ENCODE measurements at regions not wholly inside any gene's neighbourhood (a gene's known extent, or its start where the extent isn't known, plus 50 kb on each side); places are given as distances from the start of the nearest gene placed in this dataset.

DNA sequence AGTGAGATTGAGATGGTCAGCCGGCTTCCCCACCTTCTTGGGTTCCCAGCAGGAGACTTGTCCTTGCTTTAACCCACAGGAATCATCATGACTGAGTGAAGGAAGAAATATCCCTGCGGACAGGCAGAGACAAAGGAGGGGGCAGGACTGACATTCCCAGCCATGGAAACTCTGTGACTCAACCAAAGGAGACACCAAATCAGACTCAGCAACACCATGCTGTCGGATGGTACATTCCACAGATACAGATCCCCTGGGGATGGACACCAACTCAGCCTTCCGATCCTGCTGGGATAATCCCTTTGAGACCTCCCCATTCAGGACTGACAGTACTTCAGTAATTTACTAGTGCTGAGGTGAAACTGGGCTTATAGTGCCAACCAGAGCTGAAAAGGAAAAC is 518.3 kb downstream of the XIRP2 start:
- H3K4me1 ChIP-seq (ENCODE audit: control insufficient read depth, insufficient read depth, low read length) = no peaks in the 10 kb centered on the region
- H3K4me3 Mint-ChIP-seq = no peak overlapping the region
- no peak overlapping the region for H3K27ac ChIP-seq (ENCODE audit: low read length)
- ATAC-seq = no peak
- H3K4me1 Mint-ChIP-seq = no peaks in the 10 kb centered on the region
- DNase-seq = no peak
- no peak overlapping the region for H3K4me3 ChIP-seq (ENCODE audit: low read length)
- H3K36me3 ChIP-seq (ENCODE audit: control insufficient read depth, insufficient read depth, low read length) = no peaks in the 10 kb centered on the region
- TF ChIP-seq CTCF (IDR thresholded peaks at IDR 0.05) = no peak
- no peaks in the 10 kb centered on the region for H3K27me3 Mint-ChIP-seq (ENCODE audit: low read depth in 2 of 2)
- peaks cover 5 to 16% of the 10 kb centered on the region in 2 donors for H3K9me3 Mint-ChIP-seq
- H3K27ac Mint-ChIP-seq = no peak overlapping the region
- H3K27me3 ChIP-seq (ENCODE audit: control insufficient read depth, insufficient read depth, low read length) = no peaks in the 10 kb centered on the region
- WGBS (ENCODE audit: insufficient coverage) = 72% methylated on average over 3 of the region's 4 CpGs
- no peaks in the 10 kb centered on the region for H3K36me3 Mint-ChIP-seq
- intact Hi-C loops (cut with micrococcal nuclease) = no loop called here
- H3K9me3 ChIP-seq (ENCODE audit: control insufficient read depth, insufficient read depth, low read length) = no peaks in the 10 kb centered on the region

- Mint-ChIP-seq H3K27ac (no peak overlapping the region), H3K4me1 (no peaks in the 10 kb centered on the region), H3K36me3 (no peaks in the 10 kb centered on the region), H3K9me3 (peaks cover 7 to 20% of the 10 kb centered on the region in 2 donors), H3K4me3 (no peak overlapping the region), H3K27me3 (ENCODE audit: low read depth in 2 of 2) (no peaks in the 10 kb centered on the region)
- Histone ChIP-seq H3K9me3 (ENCODE audit: control insufficient read depth, insufficient read depth, low read length) (no peaks in the 10 kb centered on the region), H3K4me3 (ENCODE audit: low read length) (no peak overlapping the region), H3K27ac (ENCODE audit: low read length) (no peak overlapping the region), H3K36me3 (ENCODE audit: control insufficient read depth, insufficient read depth, low read length) (no peaks in the 10 kb centered on the region), H3K4me1 (ENCODE audit: control insufficient read depth, insufficient read depth, low read length) (no peaks in the 10 kb centered on the region), H3K27me3 (ENCODE audit: control insufficient read depth, insufficient read depth, low read length) (no peaks in the 10 kb centered on the region)
- WGBS (ENCODE audit: insufficient coverage) = 98% methylated on average over 6 of the region's 6 CpGs
- ATAC-seq (no peak), DNase-seq (no peak)
- intact Hi-C loops (cut with micrococcal nuclease) = no loop called here
- no peak for TF ChIP-seq CTCF (IDR thresholded peaks at IDR 0.05)
Observed at GRCh38 chr2:167404627-167405284, 516.5 kb downstream of the XIRP2 start.

GRCh38 chr2:167401309-167401708 is 513.0 kb downstream of the XIRP2 start:
- Mint-ChIP-seq H3K27ac (no peak overlapping the region), H3K27me3 (ENCODE audit: low read depth in 2 of 2) (no peaks in the 10 kb centered on the region), H3K4me1 (no peaks in the 10 kb centered on the region), H3K9me3 (peaks cover 4 to 20% of the 10 kb centered on the region in 2 donors), H3K4me3 (no peak overlapping the region), H3K36me3 (no peaks in the 10 kb centered on the region)
- H3K27me3 ChIP-seq (ENCODE audit: control insufficient read depth, insufficient read depth, low read length) = no peaks in the 10 kb centered on the region
- DNase-seq (no peak), ATAC-seq (no peak)
- H3K4me3 ChIP-seq (ENCODE audit: low read length) = no peak overlapping the region
- intact Hi-C loops (cut with micrococcal nuclease) = no loop called here
- TF ChIP-seq CTCF (IDR thresholded peaks at IDR 0.05) = no peak
- H3K36me3 ChIP-seq (ENCODE audit: control insufficient read depth, insufficient read depth, low read length) = no peaks in the 10 kb centered on the region
- H3K4me1 ChIP-seq (ENCODE audit: control insufficient read depth, insufficient read depth, low read length) = no peaks in the 10 kb centered on the region
- no peaks in the 10 kb centered on the region for H3K9me3 ChIP-seq (ENCODE audit: control insufficient read depth, insufficient read depth, low read length)
- no peak overlapping the region for H3K27ac ChIP-seq (ENCODE audit: low read length)

DNA sequence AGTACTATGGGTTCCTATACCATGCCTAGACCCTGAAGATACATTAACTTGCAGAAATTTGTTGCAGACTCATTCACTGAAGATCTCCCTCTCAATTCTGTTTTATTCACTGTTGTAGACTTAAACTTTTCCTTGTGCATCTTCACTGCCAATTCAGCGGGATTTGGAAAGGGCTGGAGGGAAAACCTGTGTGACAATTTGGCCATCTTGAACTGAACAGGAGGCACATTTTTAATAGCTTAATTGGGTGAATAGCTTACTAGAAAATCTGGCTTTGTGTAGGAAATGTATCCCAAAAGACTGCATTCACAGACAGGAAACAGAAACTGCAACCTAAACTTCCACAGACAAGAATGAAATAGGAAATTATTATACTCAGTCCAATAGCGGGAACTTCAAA is 512.3 kb downstream of the XIRP2 start:
- Histone ChIP-seq H3K27ac (ENCODE audit: low read length) (no peak overlapping the region), H3K4me1 (ENCODE audit: control insufficient read depth, insufficient read depth, low read length) (no peaks in the 10 kb centered on the region), H3K9me3 (ENCODE audit: control insufficient read depth, insufficient read depth, low read length) (no peaks in the 10 kb centered on the region), H3K36me3 (ENCODE audit: control insufficient read depth, insufficient read depth, low read length) (no peaks in the 10 kb centered on the region), H3K4me3 (ENCODE audit: low read length) (no peak overlapping the region), H3K27me3 (ENCODE audit: control insufficient read depth, insufficient read depth, low read length) (no peaks in the 10 kb centered on the region)
- Mint-ChIP-seq H3K4me3 (no peak overlapping the region), H3K4me1 (no peaks in the 10 kb centered on the region), H3K27ac (no peak overlapping the region), H3K36me3 (no peaks in the 10 kb centered on the region), H3K27me3 (ENCODE audit: low read depth in 2 of 2) (no peaks in the 10 kb centered on the region), H3K9me3 (peaks cover 4 to 20% of the 10 kb centered on the region in 2 donors)
- no peak for TF ChIP-seq CTCF (IDR thresholded peaks at IDR 0.05)
- WGBS (ENCODE audit: insufficient coverage) = 97% methylated on average over 2 of the region's 2 CpGs
- no peak for ATAC-seq
- intact Hi-C loops (cut with micrococcal nuclease) = no loop called here
- no peak for DNase-seq
